A204.1 (cell line): ENCODE measurements at regions not wholly inside any gene's neighbourhood (a gene's known extent, or its start where the extent isn't known, plus 50 kb on each side); places are given as distances from the start of the nearest gene placed in this dataset.

ENCODE experiments used
- FAIRE-seq: peaks from 2 replicates; lab custom pipeline; 2012; peaks lifted over from hg19 to GRCh38; lab: Jason Lieb, UNC

- no peak for FAIRE-seq
These were observed 54.0 kb downstream of the C11orf91 start for GRCh38 chr11:33646629-33647028.

- no peak for FAIRE-seq
These were observed 54.5 kb downstream of the C11orf91 start for GRCh38 chr11:33646168-33646567.

GRCh38 chr11:33645686-33646085, 54.9 kb downstream of the C11orf91 start:
- FAIRE-seq, result no peak

- no peak for FAIRE-seq
These were observed 57.3 kb downstream of the C11orf91 start for GRCh38 chr11:33643167-33643824.

- FAIRE-seq, result no peak
These were observed 58.0 kb downstream of the C11orf91 start for GRCh38 chr11:33642461-33643166.

GRCh38 chr11:33640730-33641371, 59.8 kb downstream of the C11orf91 start:
- no peak for FAIRE-seq

GRCh38 chr11:33638608-33639007, 62.0 kb downstream of the C11orf91 start:
- no peak for FAIRE-seq

- no peak for FAIRE-seq
These were observed 64.5 kb downstream of the C11orf91 start for GRCh38 chr11:33636104-33636503.

GRCh38 chr11:33635161-33635560, 65.5 kb downstream of the C11orf91 start:
- FAIRE-seq, result no peak

- FAIRE-seq, result no peak
These were observed 66.3 kb downstream of the C11orf91 start for GRCh38 chr11:33634291-33634834.

GRCh38 chr11:33633251-33634003, 67.2 kb downstream of the C11orf91 start:
- FAIRE-seq, result no peak

- FAIRE-seq, result no peak
These were observed 68.9 kb downstream of the C11orf91 start for GRCh38 chr11:33631749-33632091.

GRCh38 chr11:33630936-33631748, 69.5 kb downstream of the C11orf91 start:
- no peak for FAIRE-seq

GRCh38 chr11:33624083-33624482, 76.5 kb downstream of the C11orf91 start:
- no peak for FAIRE-seq

GRCh38 chr11:33622806-33623205, 77.8 kb downstream of the C11orf91 start:
- FAIRE-seq, result no peak

GRCh38 chr11:33622186-33622585, 78.4 kb downstream of the C11orf91 start:
- no peak for FAIRE-seq

GRCh38 chr11:33620423-33621171, 80.0 kb downstream of the C11orf91 start:
- no peak for FAIRE-seq

GRCh38 chr11:33618956-33619355, 81.7 kb downstream of the C11orf91 start:
- no peak for FAIRE-seq

GRCh38 chr11:33618351-33618710, 82.3 kb downstream of the C11orf91 start:
- no peak for FAIRE-seq

GRCh38 chr11:33617672-33618350, 82.8 kb downstream of the C11orf91 start:
- no peak for FAIRE-seq
